ENCODE measurements at regions not wholly inside any gene's neighbourhood (a gene's known extent, or its start where the extent isn't known, plus 50 kb on each side); places are given as distances from the start of the nearest gene placed in this dataset.

DNA sequence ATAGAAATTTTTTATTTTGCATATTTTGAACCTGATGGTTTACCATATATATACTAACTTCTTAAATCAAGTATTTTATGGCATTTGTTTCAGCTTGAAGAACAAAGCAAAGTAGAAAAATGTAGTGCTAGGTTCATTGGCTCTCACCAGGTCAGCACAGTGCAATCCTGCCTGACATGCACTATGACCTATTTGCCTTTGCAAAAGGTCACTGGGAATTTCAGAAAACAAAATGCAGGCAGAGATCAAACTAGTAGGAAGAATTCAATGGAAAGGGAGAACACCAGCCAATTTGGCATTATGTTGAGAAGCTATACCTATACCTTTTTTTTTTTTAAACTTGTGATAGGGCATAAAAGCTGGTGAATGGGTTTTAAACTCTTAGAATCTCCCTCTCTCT, 329.8 kb upstream of the SGO1 start:
- H3K4me3 ChIP-seq (replicated peaks; ENCODE audit: low read depth, low read length): no peak overlapping the region
- TF ChIP-seq, protein P1, sequence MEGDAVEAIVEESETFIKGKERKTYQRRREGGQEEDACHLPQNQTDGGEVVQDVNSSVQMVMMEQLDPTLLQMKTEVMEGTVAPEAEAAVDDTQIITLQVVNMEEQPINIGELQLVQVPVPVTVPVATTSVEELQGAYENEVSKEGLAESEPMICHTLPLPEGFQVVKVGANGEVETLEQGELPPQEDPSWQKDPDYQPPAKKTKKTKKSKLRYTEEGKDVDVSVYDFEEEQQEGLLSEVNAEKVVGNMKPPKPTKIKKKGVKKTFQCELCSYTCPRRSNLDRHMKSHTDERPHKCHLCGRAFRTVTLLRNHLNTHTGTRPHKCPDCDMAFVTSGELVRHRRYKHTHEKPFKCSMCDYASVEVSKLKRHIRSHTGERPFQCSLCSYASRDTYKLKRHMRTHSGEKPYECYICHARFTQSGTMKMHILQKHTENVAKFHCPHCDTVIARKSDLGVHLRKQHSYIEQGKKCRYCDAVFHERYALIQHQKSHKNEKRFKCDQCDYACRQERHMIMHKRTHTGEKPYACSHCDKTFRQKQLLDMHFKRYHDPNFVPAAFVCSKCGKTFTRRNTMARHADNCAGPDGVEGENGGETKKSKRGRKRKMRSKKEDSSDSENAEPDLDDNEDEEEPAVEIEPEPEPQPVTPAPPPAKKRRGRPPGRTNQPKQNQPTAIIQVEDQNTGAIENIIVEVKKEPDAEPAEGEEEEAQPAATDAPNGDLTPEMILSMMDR (IDR thresholded peaks at IDR 0.05; ENCODE audit: low read depth, low read length, missing control alignments): no peak
- DNase-seq (ENCODE audit: extremely low read depth, low read depth): no peak

DNA sequence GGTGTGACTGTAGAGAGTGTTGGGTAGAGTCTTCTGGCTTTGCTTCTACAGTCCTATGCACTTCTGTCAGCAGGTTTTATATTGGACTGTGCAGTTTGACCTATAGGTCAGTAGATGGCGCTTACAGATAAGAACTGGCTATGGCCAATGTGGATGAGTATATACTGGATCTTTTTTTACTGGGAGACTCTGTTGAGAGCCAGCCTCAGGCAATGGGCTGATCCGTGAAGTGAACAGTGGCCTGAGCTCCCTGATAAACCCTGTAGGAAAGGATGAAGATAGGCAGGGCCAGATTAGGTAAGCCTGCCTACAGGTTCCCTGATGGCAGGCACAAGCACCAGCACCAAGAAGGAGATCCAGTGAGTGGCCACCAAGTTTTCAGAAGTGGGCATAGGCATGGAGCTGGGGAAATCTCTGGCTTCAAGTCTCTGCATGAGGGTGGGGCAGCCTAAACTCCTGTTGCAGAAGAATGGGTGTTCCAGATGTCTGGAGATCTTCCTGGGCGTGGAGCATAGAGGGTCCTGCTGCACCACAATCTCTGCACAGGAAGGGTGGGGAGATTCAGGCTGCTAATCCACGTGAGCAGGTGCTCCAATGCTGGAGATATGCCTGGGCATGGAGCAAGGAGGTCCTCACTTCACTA, 326.0 kb upstream of the SGO1 start:
- no peak overlapping the region for H3K4me3 ChIP-seq (replicated peaks; ENCODE audit: low read depth, low read length)
- TF ChIP-seq, protein P1 (IDR thresholded peaks at IDR 0.05; ENCODE audit: low read depth, low read length, missing control alignments): peak; percentile 70
- peak; percentile 60 for DNase-seq (ENCODE audit: extremely low read depth, low read depth)

DNA sequence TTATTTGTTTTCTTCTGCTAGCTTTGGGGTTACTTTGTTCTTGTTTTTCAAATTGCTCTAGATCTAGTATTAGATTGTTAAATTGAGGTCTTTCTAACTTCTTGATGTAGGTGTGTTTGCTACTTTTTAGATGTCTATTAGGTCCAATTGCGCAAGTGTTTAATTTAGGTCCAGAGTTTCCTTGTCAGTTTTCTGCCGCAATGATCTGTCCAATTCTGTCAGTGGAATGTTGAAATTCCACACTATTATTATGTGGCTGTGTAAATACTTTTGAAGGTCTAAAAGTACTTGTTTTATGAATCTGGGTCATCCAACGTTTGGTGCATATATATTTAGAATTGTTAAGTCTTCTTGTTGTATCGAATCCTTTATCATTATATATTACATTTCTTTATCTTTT, 324.4 kb upstream of the SGO1 start:
- TF ChIP-seq, protein P1 (IDR thresholded peaks at IDR 0.05; ENCODE audit: low read depth, low read length, missing control alignments): no peak
- DNase-seq (ENCODE audit: extremely low read depth, low read depth): no peak
- no peak overlapping the region for H3K4me3 ChIP-seq (replicated peaks; ENCODE audit: low read depth, low read length)

DNA sequence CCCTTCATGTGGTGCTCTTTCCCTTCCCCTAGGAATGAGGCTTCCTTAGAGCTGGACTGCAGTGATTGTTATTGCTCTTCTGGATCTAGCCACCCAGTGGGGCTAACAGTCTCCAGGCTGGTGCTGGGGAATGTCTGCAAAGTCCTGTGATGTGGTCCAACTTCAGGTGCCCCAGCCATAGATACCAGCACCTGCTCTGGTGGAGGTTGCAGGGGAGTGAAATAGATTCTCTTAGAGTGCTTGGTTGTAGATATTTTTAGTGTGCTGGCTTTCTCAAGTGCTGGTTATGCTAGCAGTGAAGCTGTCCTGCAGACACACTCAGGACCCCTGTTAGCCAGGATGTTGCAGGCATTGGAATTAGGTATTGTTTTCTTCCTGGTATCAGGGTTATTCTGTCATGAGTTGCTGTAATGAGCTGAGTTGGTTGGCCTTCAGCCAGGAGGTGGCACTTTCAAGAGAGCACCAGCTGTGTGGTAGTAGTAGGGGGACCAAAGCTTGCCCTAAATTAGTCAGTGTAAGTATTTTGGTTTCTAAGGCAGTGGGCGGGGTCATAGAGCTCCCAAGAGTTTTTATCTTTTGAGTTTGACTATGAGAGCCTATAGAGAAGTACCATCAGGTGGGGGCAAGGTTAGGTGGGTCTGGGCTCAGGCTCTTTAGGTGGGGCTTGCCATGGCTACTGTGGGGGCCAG, 317.5 kb upstream of the SGO1 start:
- TF ChIP-seq, protein P1 (IDR thresholded peaks at IDR 0.05; ENCODE audit: low read depth, low read length, missing control alignments): no peak
- DNase-seq (ENCODE audit: extremely low read depth, low read depth): no peak
- H3K4me3 ChIP-seq (replicated peaks; ENCODE audit: low read depth, low read length): no peak overlapping the region

DNA sequence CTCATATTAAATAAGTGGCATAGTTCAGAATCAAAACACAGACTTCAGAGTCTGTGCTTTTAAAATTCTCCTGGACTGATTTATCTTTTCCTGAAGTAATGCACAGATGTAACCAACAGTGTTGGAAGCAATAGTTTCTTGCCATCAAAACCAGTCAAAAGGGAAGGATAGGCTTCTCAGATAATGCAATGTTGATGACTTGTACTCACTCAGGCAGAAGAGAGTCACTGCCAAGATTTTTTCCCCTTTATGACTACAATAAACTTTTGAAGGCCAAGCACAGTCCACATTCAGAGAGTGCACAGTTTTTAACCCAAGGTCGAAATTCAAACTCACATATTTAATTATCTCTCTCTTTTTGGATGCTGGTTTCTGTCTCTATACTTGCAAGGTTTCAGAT, 305.0 kb upstream of the SGO1 start:
- no peak overlapping the region for H3K4me3 ChIP-seq (replicated peaks; ENCODE audit: low read depth, low read length)
- TF ChIP-seq, protein P1 (IDR thresholded peaks at IDR 0.05; ENCODE audit: low read depth, low read length, missing control alignments): no peak
- DNase-seq (ENCODE audit: extremely low read depth, low read depth): no peak

DNA sequence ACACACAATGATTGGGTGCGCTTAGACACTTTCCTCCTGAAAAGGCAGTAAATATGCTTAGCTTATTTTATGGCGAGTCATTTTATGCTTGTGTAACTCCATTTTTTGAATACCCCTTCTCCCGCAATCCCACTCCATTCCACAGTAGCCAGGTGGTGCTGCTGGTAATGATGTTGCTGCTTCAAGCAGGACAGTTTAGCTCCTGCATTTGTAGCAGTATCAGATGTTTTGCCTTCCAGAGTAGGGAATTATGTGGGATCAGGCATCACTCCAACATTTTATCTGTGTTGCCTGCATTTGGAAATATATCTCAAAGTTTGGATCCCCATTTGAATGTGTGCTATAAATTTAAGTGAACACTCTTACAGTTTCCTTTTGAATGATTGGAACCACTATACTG, 302.1 kb upstream of the SGO1 start:
- no peak for DNase-seq (ENCODE audit: extremely low read depth, low read depth)
- TF ChIP-seq, protein P1 (IDR thresholded peaks at IDR 0.05; ENCODE audit: low read depth, low read length, missing control alignments): no peak
- H3K4me3 ChIP-seq (replicated peaks; ENCODE audit: low read depth, low read length): no peak overlapping the region

All from HFF-Myc (cell line).